ENCODE measurements at regions not wholly inside any gene's neighbourhood (a gene's known extent, or its start where the extent isn't known, plus 50 kb on each side); places are given as distances from the start of the nearest gene placed in this dataset.
"Not testable (repeated sequence)": the region's sequence is repeated elsewhere in the genome, so short reads cannot be mapped to it uniquely, and the experiment has no call there.

DNA sequence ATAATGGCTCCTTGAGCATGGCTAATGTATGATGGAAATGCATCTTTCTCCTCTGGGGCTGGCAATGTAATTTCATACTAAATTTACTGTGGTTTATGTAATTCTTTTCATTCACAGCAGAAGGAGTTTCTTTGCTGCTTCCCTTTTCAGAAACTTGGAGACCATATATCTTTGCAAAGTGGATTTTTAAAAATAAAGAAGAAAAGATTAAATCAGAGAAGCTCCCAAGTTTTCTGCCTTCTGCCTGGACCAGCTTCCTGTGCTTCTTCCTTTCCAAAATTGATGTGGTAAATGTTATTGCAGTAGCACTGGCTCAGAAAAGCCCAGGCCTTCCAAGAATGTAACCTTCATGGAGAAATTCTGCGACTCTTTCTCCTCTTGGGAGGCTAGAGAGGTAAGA, 300.1 kb upstream of the NCAM1 start:
- DNase-seq = no peak

DNA sequence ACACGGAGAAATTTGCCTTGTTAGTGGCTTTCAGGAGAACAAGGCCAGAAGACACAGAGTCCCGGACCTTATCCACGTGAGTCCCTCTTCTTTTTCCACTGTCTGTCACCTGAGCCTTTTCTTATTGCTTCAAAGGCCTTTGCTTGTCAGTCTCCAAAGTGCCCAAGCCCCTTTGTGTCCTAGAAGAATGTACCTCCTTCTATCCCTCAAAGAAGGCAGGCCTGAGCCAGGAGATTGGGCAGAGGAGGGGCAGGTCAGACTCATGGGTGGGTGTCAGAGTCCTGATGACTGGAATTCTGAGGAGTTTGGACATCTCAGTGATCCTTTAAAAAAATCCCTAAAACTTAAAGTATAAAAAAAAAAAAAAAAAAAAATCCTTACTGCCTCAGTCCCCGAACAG, 299.6 kb upstream of the NCAM1 start:
- no peak for DNase-seq

GRCh38 chr11:112662554-112662953, 298.7 kb upstream of the NCAM1 start:
- DNase-seq = no peak

DNA sequence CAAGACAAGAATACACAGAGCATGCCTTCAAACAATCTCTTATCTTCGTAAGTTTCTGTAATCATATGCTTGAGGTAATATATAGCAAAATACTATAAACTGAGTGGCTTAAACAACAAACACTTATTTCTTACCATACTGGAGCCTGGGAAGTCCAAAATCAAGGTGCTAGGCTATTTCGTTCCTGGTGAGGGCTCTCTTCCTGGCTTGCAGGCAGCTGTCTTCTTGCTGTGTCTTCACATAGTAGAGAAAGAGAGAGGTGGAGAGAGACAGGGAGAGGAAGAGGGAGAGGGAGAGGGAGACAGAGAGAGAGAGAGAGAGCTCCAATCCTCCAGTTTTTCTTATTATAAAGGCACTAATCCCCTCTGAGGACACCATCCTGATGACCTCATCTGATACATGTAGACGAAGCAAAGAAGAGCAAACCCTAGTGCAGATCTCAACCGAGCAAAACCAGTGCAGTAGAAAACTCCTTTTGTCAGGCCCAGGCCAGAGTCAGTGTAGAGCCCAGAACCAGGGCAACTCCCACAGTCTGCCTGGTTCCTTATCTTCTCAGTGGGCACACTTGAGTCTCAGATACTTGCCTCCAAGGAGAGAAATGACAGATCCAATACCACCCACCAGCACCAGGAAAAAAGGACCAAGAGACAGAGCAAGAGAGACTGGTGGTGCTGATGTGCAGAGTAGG, 297.1 kb upstream of the NCAM1 start:
- no peak for DNase-seq

DNA sequence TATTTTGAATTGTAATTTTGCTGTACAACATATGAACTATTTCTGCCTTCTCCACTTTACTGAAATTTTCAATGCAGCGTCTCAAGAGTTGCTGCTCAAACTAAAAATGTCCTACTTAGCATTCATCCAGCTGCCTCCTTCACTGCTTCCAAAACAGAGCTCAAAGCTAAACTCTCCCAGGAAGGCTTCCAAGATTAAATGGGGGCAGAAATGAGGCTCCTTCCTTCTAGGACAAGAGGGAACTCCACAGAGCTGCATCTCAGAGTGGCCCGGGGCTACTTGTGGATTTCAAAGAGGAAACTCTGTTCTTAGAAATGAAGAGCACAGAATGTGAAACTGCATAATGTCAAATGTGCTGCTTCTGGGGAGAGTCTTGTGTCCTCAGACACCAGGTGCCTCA, 295.9 kb upstream of the NCAM1 start:
- DNase-seq = no peak

DNA sequence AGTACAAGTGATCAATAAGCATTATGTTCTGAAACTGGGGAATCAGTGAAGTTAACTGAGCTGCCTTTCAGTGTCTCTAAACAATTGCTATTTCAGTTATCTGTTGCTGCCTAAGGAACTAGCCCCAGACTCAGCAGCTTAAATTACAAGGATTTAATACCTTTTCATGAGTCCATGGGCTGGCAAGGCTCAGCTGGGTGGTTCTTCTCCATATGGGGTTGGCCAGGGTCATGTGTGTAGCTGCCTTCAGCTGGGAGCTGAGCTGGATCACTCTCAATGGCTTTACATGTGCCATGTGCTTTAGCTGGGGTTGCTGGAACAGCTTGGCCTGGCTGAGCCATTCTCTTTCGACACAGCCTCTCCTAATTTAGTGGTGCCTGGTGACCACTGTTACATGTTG, 295.0 kb upstream of the NCAM1 start:
- no peak for DNase-seq

GRCh38 chr11:112670806-112671570, 290.2 kb upstream of the NCAM1 start:
- no peak for DNase-seq

GRCh38 chr11:112673401-112673800, 287.8 kb upstream of the NCAM1 start:
- DNase-seq = not testable (repeated sequence)

- DNase-seq = no peak
Observed at GRCh38 chr11:112685111-112685510, 276.1 kb upstream of the NCAM1 start.

DNA sequence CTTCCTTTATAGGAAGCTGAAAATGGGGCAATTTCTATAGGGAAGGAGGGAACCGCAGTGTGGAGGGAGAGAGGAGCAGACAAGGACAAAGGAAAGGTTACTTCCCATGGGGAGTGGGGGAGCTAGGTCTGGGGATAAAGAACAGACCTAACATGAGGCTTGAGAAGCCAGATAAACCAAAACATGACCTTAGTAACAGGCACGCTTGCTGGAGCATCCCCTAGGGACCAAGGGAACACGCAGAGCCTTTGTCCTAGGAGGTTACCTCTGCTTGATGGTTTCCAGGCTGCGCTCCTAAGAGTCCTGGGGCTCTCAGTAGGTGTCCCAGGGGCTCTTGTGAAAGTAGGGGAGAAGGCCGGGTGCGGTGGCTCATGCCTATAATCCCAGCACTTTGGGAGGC, 271.4 kb upstream of the NCAM1 start:
- no peak for DNase-seq

DNA sequence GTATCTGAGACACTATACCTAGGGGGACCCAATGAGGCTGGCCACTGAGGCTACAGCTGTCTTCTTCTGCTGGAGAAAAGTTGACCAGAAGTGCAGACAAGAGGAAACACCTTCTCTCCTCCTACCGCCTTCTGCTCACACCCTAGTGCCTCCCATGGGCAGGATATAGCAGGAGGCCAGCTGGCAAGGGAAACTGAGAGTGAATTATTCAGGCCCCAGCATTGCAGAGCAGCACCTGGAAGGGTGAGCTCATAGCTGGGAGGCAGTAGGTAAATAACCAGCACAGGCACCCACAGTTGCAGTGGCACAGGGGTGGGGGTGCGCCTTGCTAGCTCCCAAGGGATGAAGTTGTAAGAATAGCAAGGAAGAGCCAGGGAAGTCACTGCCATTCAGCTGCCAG, 267.4 kb upstream of the NCAM1 start:
- no peak for DNase-seq

GRCh38 chr11:112694245-112694644, 267.0 kb upstream of the NCAM1 start:
- no peak for DNase-seq

- DNase-seq = no peak
Observed at GRCh38 chr11:112694813-112695212, 266.4 kb upstream of the NCAM1 start.

GRCh38 chr11:112697391-112698178, 263.6 kb upstream of the NCAM1 start:
- DNase-seq = no peak

GRCh38 chr11:112705148-112705547, 256.1 kb upstream of the NCAM1 start:
- DNase-seq = no peak

- no peak for DNase-seq
Observed at GRCh38 chr11:112706863-112707262, 254.4 kb upstream of the NCAM1 start.

- not testable (repeated sequence) for DNase-seq
Observed at GRCh38 chr11:112714340-112714739, 246.9 kb upstream of the NCAM1 start.

DNA sequence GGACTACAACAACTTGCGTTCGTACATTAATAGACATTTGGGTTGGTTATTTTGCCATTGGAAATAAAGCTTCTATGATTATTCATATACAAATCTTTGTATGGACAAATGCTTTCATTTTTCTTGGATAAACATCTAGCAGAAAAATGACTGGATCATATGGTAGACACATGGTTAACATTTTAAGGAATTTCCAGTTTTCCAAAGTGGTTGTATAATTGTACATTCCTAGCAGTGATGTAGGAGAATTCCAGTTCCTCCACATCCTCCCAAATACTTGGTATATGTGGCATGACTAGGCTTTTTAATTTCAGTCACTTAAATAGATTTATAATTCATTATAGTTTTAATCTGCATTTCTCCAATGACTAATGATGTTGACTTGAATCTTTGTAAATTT, 246.2 kb upstream of the NCAM1 start:
- no peak for DNase-seq

GRCh38 chr11:112718483-112718882, 242.7 kb upstream of the NCAM1 start:
- no peak for DNase-seq

GRCh38 chr11:112719736-112720525, 241.3 kb upstream of the NCAM1 start:
- DNase-seq = no peak

DNA sequence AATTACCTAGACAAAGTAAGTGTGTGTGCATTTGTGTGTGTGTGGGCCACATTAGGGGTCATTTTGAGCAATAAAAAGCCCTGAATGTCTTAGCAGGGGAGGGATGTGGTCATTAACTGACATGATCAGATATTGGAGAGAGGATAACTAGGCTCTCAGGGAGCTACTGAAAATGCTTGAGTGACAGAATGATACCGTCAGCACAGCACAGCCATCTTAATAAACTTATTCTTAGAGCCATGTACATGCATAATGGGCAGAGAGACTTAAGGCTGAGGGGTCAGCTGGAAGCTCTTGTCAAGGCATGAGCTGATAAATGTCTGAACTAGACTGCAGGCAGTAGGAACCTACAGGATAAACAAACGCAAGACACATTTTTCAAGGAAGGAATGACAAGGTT, 239.1 kb upstream of the NCAM1 start:
- no peak for DNase-seq

DNA sequence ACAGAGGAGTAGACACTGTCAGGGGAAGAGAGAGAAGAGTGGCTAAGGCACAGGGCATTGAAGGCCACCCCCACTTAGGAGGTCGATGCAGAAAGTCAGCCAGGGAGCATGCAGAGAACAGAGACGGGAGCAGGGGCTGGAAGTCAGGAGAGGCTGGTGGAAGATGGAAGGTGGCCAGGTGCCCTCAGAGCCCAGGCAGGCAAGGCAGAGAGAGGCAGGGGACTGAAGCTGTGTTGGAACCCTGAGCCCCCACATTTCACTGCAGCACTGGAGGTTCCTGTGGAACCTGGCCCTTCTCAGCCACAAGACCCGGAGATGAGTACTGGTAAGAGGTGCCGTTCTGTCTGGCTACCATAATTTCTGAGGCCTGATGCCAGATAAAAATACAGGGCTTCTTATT, 238.3 kb upstream of the NCAM1 start:
- no peak for DNase-seq
